Activated naive CD4-positive, alpha-beta T cell (primary cell): ENCODE measurements at regions not wholly inside any gene's neighbourhood (a gene's known extent, or its start where the extent isn't known, plus 50 kb on each side); places are given as distances from the start of the nearest gene placed in this dataset.
"Not testable (repeated sequence)": the region's sequence is repeated elsewhere in the genome, so short reads cannot be mapped to it uniquely, and the experiment has no call there.

ENCODE experiments used
- DNase-seq, 4 experiments: peaks; one replicate each; lab custom pipeline; 2025; lab: John Stamatoyannopoulos, UW

GRCh38 chr9:106056328-106056727 lies 362.0 kb downstream of the TMEM38B start:
- DNase-seq, result no peak

DNA sequence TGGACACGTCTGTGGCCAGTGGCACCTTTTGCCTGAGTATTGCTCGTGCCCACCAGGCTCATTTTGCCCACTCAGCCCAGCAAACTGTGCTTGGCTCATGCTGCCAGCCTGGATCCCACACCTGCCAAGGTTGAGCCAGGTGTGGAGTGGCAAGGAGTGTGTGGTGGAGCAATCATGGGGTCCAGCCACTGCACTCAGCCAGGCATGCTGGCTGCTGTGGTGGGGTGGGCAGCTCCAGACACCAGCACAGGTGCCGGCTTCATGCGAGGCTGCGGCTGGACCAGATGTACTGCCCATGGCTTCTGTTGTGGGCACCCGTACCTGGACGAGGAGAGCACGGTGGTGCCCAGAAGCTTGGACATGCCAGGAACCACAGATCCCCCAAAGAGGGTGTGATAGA lies 364.1 kb downstream of the TMEM38B start:
- DNase-seq, result no peak

DNA sequence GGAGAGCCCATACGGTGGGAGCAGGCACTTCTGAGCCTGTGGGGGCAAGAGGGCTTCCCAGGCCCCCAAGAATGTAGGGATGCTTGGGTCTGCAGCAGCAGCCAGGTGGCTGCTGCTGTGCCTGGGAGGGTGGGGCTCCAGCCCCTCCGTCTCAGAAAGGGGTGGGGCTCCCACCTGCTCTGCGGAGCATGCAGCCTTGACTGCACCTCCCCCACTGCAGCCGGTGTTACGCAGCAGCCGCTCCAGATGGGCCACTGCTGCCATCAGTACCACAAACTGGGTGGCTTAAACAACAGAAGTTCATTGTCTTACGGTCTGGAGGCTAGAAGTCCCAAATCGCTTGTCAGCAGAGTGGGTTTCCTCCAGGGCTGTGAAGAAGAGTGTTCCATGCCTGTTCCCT lies 365.5 kb downstream of the TMEM38B start:
- DNase-seq, result no peak

DNA sequence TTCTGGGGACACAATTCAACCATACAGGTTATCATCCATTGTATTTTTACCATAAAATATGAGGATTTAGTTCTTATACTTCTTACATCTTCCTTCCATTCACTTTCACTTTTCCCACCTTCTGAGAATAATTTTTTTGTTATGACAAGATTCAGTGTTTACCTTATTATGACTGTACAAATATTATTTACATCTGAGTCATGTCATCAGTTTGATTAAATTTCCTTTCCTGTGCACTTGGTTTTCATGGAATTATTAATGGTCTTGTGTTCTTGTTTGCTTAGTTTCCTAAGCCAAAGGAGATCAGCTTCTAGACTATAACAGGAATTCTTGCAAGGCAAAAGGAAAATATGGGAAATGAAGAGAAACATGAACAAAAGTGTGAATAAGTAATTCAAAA lies 366.5 kb downstream of the TMEM38B start:
- DNase-seq, result no peak

DNA sequence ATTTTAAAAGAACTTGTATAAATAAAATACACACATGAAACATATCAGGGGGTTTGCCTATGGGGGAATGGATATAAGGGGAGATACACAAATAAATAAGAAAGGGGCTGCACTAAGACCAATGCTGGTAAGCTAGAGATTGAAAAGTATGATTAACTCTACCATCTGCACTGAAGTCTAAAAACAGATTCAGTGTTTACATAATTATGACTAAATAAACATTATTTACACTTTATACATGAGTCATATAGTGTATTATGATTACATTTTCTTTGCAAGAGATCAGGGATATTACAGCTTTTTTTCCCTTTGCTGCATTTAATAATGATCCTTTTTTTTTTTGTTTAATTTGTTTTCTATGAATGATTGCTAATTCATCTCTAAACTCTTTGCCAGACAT lies 367.9 kb downstream of the TMEM38B start:
- DNase-seq, result no peak

- DNase-seq, result no peak
Observed at GRCh38 chr9:106065136-106065535, 370.8 kb downstream of the TMEM38B start.

GRCh38 chr9:106065579-106066214 lies 371.4 kb downstream of the TMEM38B start:
- no peak for DNase-seq

DNA sequence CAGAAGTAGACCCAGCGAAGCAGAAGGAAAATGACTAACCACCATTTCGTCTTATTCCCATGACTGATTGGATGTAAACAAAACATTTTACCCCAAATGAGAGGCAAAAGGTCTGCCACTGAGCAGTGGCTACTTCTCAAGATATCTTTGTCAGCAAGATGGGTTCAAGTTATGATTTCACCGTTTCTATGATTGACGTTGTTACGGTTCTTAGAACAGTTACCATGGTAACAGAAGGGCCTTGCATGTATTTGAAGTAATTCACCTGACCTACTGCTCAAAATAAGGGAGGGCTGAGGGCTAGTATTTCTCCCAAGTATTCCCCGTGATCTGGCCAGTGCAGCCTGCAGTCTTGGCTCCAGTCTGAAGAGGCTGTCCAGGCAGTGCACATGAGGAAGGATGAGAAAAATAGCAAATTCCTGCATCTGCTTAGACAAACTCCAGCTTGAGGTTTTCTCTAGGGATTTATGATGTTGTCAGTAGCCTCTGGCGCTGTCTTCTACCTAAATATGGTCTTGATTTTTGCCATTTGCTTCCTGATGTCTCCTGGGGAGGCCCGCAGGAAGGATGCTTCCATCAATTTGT lies 372.7 kb downstream of the TMEM38B start:
- no peak for DNase-seq

GRCh38 chr9:106069241-106069640 lies 374.9 kb downstream of the TMEM38B start:
- no peak for DNase-seq

DNA sequence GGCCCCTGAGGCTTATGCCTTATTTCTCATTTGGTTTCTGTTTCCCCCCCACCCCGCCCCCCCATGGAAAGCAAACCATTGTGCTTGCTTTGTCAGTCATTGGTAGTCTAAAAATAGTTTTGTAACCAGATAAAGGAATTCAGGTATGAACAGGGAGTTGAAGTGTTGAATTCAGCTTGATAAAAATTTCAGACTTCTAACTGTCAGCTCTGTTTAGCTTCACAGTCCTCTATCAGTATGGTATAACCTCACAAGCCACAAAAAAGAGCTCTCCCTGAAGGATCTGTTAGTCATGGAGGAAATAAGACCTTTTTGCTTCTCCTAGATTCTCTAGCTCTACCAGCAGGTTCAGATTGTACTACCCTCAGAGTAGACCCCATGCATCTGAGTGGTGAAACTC lies 378.1 kb downstream of the TMEM38B start:
- no peak for DNase-seq

DNA sequence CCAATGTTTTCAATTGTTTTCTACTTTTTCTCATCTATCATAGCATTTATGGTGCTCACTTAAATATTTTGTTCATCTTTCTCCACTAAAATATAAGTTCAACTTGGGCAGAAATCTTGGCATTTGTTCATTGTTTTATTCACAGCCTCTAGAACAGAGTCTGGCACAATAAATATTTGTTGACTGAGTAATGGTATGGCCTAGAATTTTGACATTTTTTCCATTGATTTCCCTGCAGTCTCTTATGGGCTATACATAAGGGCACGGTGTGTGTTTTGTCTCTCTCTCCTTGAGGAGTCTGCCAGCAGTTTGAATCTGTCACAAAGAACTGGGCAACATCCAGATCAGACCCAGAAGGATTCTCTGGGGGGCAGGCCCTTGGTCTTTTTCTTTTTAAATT lies 379.7 kb downstream of the TMEM38B start:
- no peak for DNase-seq

GRCh38 chr9:106075236-106075959 lies 381.1 kb downstream of the TMEM38B start:
- DNase-seq, result no peak

- DNase-seq, result no peak
Observed at GRCh38 chr9:106075960-106076327, 381.6 kb downstream of the TMEM38B start.

DNA sequence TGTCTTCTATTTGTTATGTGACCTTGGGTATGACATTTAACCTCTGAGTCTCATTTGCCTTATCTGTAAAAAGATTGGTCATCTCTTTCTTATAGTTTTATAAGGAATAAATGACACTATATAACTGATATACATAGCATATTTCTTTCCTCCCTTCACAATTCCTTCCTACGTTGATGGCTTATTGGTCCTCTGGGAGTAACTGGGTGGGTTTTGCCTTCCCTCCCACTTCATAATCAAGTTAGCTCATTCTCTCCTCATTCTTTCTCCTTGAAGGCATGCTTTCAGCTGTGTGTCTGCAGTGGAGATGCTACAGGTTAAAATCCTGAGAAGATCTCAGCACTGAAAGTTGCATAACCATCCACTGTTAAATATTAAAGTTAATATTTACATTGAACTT lies 382.4 kb downstream of the TMEM38B start:
- DNase-seq, result no peak

GRCh38 chr9:106077731-106078130 lies 383.4 kb downstream of the TMEM38B start:
- no peak for DNase-seq

GRCh38 chr9:106082621-106083020 lies 388.3 kb downstream of the TMEM38B start:
- DNase-seq, result no peak

DNA sequence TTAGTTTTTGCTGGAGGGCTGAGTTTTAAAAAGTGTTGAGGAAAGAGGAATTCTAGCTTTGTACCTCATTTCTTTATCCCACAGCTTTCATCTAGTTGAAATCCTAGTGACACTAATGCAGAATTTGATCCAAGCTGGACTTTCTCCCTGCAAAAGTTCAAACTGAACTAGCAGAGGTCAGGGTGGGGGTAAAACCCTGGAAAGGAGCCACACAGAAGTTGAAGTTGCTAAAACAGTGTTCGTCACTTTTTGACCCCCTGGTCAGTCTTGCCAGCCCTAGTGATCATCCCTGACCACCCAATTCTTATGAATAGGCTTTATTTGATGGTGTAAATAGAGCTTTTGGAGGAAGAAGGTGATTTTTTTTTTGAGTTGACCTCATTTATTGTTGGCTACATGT lies 390.4 kb downstream of the TMEM38B start:
- DNase-seq, result no peak

DNA sequence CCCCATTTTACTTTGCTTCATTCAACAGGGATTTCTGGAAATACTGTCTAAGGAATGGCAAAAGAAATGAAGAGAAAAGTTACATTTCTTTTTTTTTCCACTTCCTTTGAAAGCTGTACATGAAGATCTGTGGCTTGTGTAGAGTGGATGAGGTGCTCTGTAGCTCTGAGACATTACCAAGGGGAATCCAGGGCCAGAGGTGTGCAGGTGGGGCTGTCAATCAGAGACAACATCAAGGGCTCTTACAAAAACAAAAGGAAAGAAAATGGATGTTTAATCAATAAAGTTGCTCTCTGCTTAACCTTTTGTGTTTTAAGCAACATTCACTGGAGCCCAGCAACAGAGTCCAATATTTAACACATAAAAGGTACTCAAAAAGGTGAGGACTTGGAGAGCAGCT lies 391.1 kb downstream of the TMEM38B start:
- DNase-seq, result no peak

GRCh38 chr9:106092083-106092482 lies 397.7 kb downstream of the TMEM38B start:
- no peak for DNase-seq

DNA sequence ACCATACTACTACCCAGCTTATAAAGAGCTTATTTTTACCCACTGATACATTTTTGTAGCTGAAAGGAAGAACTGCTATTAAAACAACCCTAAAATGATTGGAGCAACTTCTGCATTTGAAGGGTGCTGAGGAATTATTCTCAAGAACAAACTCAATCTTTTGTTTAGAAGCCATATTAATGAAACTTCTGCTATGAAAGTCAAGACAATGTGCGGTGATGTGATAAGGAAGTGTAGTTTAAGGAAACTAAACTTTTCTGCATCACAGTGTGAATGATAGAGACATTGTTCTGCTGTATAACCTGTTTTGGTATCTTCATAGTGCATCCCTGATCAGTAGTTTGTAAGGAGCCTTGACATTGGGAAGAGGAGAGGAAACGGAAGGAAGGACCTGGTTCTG lies 408.5 kb downstream of the TMEM38B start:
- no peak for DNase-seq

DNA sequence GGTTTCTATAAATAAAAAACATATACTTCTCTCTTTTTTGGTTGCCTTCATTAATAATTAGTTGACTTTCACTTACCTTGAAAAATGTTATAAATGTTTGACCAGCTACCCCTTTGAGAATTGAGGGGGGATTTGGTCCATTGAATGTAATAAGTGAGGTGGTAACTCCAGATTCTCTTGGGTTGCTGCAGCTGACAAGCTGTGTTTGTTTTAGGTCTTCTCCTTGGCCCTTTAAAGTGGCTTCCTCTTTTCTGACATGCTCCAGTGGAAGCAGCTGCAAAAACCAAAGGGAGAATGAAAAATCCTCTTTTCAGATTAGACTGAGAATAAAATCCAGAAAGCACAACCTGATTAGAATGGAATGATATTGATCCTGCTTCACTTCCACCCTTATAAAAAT lies 410.5 kb downstream of the TMEM38B start:
- no peak for DNase-seq

DNA sequence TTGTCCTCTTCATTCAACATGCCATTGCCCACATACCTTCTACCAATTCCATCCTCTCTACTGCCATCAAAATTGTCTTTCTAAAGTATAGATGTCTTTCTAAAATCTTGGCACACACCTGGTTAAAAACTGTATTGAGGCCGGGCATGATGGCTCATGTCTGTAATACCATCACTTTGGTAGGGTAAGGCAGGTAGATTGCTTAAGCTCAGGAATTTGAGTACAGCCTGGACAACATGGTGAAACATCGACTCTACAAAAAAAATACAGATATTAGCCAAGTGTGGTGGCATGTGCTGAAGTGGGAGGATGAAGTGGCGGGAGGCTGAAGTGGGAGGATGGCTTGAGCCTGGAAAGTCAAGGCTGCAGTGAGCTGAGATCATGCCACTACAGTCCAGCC lies 412.1 kb downstream of the TMEM38B start:
- DNase-seq, result no peak

GRCh38 chr9:106107716-106108115 lies 413.4 kb downstream of the TMEM38B start:
- DNase-seq, result no peak

- DNase-seq, result not testable (repeated sequence)
Observed at GRCh38 chr9:106109706-106110105, 415.4 kb downstream of the TMEM38B start.
